Ishikawa (cell line): ENCODE measurements at regions not wholly inside any gene's neighbourhood (a gene's known extent, or its start where the extent isn't known, plus 50 kb on each side); places are given as distances from the start of the nearest gene placed in this dataset.

Experiments
- CEBPB ChIP-seq: IDR thresholded peaks from 2 replicates; pipeline ENCODE4 v1.6.1; 2012
- CREB1 ChIP-seq: IDR thresholded peaks from 2 replicates; pipeline ENCODE4 v1.6.1; 2012; ENCODE audit warnings: low read depth
- EGR1 ChIP-seq: IDR thresholded peaks from 2 replicates; pipeline ENCODE4 v1.6.1; 2012
- EP300 ChIP-seq: IDR thresholded peaks from 2 replicates; pipeline ENCODE4 v1.6.1; 2012; ENCODE audit warnings: borderline replicate concordance
- FOXM1 ChIP-seq: IDR thresholded peaks from 2 replicates; pipeline ENCODE4 v1.6.1; 2012; ENCODE audit warnings: low read depth, borderline replicate concordance
- NFIC ChIP-seq: IDR thresholded peaks from 2 replicates; pipeline ENCODE4 v1.6.1; 2012
- RAD21 ChIP-seq: IDR thresholded peaks from 2 replicates; pipeline ENCODE4 v1.6.1; 2012; ENCODE audit warnings: low read depth
- TAF1 ChIP-seq: IDR thresholded peaks from 2 replicates; pipeline ENCODE4 v1.6.1; 2012; ENCODE audit warnings: low read depth, mild to moderate bottlenecking
- TCF12 ChIP-seq: IDR thresholded peaks from 2 replicates; pipeline ENCODE4 v1.6.1; 2012; ENCODE audit warnings: low read depth
- TEAD4 ChIP-seq: IDR thresholded peaks from 2 replicates; pipeline ENCODE4 v1.6.1; 2012
- YY1 ChIP-seq: IDR thresholded peaks from 2 replicates; pipeline ENCODE4 v1.6.1; 2012; ENCODE audit warnings: low read depth
- ZBTB7A ChIP-seq: IDR thresholded peaks from 2 replicates; pipeline ENCODE4 v1.6.1; 2012; ENCODE audit warnings: low read depth
- TF ChIP-seq, protein P1 (sequence below): IDR thresholded peaks from 2 replicates; pipeline ENCODE4 v1.6.1; 2012
- TF ChIP-seq, protein P2 (sequence below): IDR thresholded peaks from 2 replicates; pipeline ENCODE4 v1.6.1; 2012
- TF ChIP-seq, protein P3 (sequence below): IDR thresholded peaks from 2 replicates; pipeline ENCODE4 v1.6.1; 2012; ENCODE audit warnings: low read depth, mild to moderate bottlenecking

DNA sequence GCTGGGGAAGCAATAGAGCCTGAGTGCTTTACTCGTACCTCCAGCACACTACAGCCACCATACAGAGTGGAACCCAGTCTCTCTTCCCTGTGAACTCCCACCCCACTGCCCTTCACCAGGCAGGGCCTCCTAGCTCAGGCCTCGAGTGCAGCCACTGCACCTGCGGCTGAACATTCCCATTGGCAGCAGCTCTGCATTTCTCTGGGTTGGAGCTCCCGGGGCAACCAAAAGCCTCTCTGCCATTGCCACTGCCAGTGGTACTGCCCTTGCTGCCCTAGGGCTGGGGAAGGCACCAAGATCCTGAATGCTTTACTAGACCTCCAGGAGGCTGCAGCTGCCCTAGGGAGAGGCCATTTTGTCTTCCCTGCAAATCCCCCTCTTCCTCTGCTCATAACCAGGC lies 266.8 kb downstream of the TDRD3 start:
- TF ChIP-seq TAF1 (no peak), CREB1 (no peak), ZBTB7A (no peak), TEAD4 (no peak)
- TF ChIP-seq, protein P1, sequence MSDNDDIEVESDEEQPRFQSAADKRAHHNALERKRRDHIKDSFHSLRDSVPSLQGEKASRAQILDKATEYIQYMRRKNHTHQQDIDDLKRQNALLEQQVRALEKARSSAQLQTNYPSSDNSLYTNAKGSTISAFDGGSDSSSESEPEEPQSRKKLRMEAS = no peak

DNA sequence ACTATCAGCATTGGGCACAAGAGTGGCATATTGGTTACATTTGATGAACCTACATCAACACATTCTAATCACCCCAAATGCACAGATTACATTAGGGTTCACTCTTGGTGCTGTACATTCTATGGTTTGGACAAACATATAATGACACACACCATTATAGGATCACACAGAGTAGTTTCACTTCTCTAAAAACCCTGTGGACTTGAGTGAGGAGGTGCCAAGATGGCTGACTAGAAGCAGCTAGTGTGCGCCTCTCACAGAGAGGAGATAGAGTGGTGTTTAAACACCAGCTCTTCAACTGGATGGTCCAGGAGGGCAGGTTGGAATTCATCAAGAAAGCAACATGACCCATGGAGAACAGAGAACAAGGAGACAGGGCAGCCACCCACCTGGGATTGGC lies 265.6 kb downstream of the TDRD3 start:
- TF ChIP-seq NFIC (no peak), TAF1 (no peak), EP300 (no peak), CREB1 (no peak), EGR1 (no peak), CEBPB (no peak), FOXM1 (no peak)
- TF ChIP-seq, protein P2, sequence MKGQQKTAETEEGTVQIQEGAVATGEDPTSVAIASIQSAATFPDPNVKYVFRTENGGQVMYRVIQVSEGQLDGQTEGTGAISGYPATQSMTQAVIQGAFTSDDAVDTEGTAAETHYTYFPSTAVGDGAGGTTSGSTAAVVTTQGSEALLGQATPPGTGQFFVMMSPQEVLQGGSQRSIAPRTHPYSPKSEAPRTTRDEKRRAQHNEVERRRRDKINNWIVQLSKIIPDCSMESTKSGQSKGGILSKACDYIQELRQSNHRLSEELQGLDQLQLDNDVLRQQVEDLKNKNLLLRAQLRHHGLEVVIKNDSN = no peak
- TF ChIP-seq, protein P1 = no peak
- TF ChIP-seq, protein P3, sequence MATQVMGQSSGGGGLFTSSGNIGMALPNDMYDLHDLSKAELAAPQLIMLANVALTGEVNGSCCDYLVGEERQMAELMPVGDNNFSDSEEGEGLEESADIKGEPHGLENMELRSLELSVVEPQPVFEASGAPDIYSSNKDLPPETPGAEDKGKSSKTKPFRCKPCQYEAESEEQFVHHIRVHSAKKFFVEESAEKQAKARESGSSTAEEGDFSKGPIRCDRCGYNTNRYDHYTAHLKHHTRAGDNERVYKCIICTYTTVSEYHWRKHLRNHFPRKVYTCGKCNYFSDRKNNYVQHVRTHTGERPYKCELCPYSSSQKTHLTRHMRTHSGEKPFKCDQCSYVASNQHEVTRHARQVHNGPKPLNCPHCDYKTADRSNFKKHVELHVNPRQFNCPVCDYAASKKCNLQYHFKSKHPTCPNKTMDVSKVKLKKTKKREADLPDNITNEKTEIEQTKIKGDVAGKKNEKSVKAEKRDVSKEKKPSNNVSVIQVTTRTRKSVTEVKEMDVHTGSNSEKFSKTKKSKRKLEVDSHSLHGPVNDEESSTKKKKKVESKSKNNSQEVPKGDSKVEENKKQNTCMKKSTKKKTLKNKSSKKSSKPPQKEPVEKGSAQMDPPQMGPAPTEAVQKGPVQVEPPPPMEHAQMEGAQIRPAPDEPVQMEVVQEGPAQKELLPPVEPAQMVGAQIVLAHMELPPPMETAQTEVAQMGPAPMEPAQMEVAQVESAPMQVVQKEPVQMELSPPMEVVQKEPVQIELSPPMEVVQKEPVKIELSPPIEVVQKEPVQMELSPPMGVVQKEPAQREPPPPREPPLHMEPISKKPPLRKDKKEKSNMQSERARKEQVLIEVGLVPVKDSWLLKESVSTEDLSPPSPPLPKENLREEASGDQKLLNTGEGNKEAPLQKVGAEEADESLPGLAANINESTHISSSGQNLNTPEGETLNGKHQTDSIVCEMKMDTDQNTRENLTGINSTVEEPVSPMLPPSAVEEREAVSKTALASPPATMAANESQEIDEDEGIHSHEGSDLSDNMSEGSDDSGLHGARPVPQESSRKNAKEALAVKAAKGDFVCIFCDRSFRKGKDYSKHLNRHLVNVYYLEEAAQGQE = no peak

DNA sequence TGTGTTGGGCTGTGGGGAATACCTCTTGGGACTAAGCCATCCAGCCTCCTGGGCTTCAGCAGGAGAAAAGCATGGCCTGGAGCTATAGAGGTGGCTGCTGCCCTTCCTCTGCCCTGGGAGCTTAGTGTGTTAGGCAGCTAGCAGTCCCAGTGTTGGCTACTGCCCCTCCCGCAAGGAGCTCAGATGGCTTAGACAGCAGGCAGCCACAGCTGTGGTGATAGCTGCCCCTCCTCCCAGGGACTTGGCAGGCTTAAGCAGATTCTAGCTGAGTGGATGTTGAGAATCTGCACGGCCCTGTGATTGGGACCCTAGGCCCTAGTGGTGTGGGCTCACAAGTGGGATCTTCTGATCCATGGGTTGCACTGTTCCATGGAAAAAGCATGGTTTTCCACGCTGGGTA lies 264.5 kb downstream of the TDRD3 start:
- TF ChIP-seq CREB1 (no peak), TEAD4 (no peak), EP300 (no peak), RAD21 (no peak), NFIC (no peak), YY1 (no peak), EGR1 (no peak), ZBTB7A (no peak), CEBPB (no peak), TCF12 (no peak), TAF1 (no peak), FOXM1 (no peak)
- TF ChIP-seq, protein P1 = no peak
- TF ChIP-seq, protein P3 = no peak
- TF ChIP-seq, protein P2 = no peak

DNA sequence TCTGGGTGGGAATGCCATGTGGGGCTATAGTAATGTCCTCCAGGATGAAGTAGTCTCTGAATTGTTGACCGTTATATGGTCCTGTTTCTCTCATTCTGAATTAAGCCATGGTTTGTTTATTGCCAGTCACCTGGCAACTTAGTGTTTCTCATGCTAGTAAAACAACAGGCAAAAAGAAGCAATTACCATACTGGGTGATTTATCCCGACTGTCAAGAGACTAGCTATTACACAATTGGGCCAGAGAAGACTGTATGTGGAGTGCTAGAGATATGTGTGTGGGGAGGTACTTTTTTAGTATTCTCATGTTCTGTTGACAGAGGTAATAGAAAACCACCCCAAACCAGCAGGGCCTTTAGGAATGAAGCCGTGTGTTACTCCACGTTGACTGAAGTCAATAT lies 258.2 kb downstream of the TDRD3 start:
- TF ChIP-seq, protein P2 = no peak
- no peak for TF ChIP-seq CREB1
- TF ChIP-seq FOXM1 = no peak
- no peak for TF ChIP-seq YY1
- TF ChIP-seq ZBTB7A = no peak
- TF ChIP-seq NFIC = no peak
- no peak for TF ChIP-seq RAD21

DNA sequence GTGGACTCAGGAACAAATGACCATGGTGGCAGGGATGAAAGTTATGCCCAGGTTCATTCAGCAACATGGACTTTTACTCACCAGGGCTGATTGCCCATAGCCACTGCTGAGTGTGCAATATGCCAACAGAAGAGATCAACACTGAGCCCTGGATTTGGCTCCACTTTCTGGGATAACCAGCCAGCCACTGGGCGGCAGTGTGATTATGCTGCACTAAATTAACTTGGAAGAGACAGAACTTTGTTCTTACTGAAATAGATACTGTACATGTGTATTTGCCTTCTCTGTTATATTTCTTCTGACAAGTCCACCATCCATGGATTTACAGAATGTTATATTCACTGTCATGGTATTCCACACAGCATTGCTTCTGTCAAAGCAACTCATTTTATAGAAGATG lies 257.4 kb downstream of the TDRD3 start:
- peak; percentile 75 for TF ChIP-seq RAD21
- no peak for TF ChIP-seq TEAD4

DNA sequence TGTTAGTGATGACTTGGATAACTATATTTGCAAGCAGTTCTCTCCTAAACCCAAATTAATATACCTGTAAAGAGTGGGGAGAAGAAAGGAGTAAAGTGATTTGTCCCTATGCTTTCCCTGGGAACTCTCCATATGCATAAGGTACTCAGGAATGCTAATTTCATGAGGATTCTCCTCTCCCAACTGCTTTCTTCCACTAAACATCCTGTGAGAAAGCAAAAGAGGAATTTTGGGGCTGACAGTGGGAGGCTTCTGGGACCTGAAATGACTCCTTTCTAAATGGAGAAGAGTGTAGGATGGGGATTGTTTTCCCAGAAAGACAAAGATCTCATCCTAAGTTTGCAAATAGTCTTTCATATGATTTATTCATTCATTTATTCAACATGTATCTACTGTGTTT lies 250.5 kb downstream of the TDRD3 start:
- TF ChIP-seq EP300 = no peak
- no peak for TF ChIP-seq EGR1
- TF ChIP-seq TAF1 = no peak
